ENCODE measurements at regions not wholly inside any gene's neighbourhood (a gene's known extent, or its start where the extent isn't known, plus 50 kb on each side); places are given as distances from the start of the nearest gene placed in this dataset.

GRCh38 chr9:105150991-105151685 lies 93.3 kb upstream of the SLC44A1 start:
- no peak for FAIRE-seq

- no peak for FAIRE-seq
Observed at GRCh38 chr9:105151686-105151995, 92.8 kb upstream of the SLC44A1 start.

GRCh38 chr9:105154723-105155191 lies 89.7 kb upstream of the SLC44A1 start:
- FAIRE-seq, result no peak

GRCh38 chr9:105157171-105157583 lies 87.3 kb upstream of the SLC44A1 start:
- FAIRE-seq, result peak; percentile 95

GRCh38 chr9:105158020-105158419 lies 86.4 kb upstream of the SLC44A1 start:
- no peak for FAIRE-seq

GRCh38 chr9:105158898-105159297 lies 85.6 kb upstream of the SLC44A1 start:
- FAIRE-seq, result no peak

GRCh38 chr9:105168870-105169319 lies 75.6 kb upstream of the SLC44A1 start:
- no peak for FAIRE-seq

GRCh38 chr9:105171076-105171475 lies 73.4 kb upstream of the SLC44A1 start:
- FAIRE-seq, result no peak

GRCh38 chr9:105171589-105171988 lies 72.9 kb upstream of the SLC44A1 start:
- FAIRE-seq, result no peak

GRCh38 chr9:105172436-105172835 lies 72.0 kb upstream of the SLC44A1 start:
- FAIRE-seq, result no peak

GRCh38 chr9:105173306-105173705 lies 71.1 kb upstream of the SLC44A1 start:
- FAIRE-seq, result no peak

GRCh38 chr9:105173826-105174225 lies 70.6 kb upstream of the SLC44A1 start:
- no peak for FAIRE-seq

GRCh38 chr9:105176194-105176593 lies 68.3 kb upstream of the SLC44A1 start:
- no peak for FAIRE-seq

- no peak for FAIRE-seq
Observed at GRCh38 chr9:105178076-105178475, 66.4 kb upstream of the SLC44A1 start.

- FAIRE-seq, result peak; percentile 8
Observed at GRCh38 chr9:105187781-105188180, 56.7 kb upstream of the SLC44A1 start.

GRCh38 chr9:105188746-105189145 lies 55.7 kb upstream of the SLC44A1 start:
- no peak for FAIRE-seq

GRCh38 chr9:105191508-105192121 lies 52.8 kb upstream of the SLC44A1 start:
- no peak for FAIRE-seq

GRCh38 chr9:105193560-105193959 lies 50.9 kb upstream of the SLC44A1 start:
- FAIRE-seq, result no peak

- no peak for FAIRE-seq
Observed at GRCh38 chr9:105194234-105194633, 50.2 kb upstream of the SLC44A1 start.

Data from endometrium (tissue), 2 donors.